ENCODE measurements at regions not wholly inside any gene's neighbourhood (a gene's known extent, or its start where the extent isn't known, plus 50 kb on each side); places are given as distances from the start of the nearest gene placed in this dataset.

- TF ChIP-seq, protein P1, sequence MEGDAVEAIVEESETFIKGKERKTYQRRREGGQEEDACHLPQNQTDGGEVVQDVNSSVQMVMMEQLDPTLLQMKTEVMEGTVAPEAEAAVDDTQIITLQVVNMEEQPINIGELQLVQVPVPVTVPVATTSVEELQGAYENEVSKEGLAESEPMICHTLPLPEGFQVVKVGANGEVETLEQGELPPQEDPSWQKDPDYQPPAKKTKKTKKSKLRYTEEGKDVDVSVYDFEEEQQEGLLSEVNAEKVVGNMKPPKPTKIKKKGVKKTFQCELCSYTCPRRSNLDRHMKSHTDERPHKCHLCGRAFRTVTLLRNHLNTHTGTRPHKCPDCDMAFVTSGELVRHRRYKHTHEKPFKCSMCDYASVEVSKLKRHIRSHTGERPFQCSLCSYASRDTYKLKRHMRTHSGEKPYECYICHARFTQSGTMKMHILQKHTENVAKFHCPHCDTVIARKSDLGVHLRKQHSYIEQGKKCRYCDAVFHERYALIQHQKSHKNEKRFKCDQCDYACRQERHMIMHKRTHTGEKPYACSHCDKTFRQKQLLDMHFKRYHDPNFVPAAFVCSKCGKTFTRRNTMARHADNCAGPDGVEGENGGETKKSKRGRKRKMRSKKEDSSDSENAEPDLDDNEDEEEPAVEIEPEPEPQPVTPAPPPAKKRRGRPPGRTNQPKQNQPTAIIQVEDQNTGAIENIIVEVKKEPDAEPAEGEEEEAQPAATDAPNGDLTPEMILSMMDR (IDR thresholded peaks at IDR 0.05; ENCODE audit: low read depth, low read length), result no peak
- no peak for TF ChIP-seq EZH2phosphoT487 (IDR thresholded peaks at IDR 0.05; ENCODE audit: low read depth)
Measured at GRCh38 chrX:74162199-74162598, 141.8 kb upstream of the ZCCHC13 start.

Data from OCI-LY3 (cell line).